ENCODE measurements at regions not wholly inside any gene's neighbourhood (a gene's known extent, or its start where the extent isn't known, plus 50 kb on each side); places are given as distances from the start of the nearest gene placed in this dataset.

DNA sequence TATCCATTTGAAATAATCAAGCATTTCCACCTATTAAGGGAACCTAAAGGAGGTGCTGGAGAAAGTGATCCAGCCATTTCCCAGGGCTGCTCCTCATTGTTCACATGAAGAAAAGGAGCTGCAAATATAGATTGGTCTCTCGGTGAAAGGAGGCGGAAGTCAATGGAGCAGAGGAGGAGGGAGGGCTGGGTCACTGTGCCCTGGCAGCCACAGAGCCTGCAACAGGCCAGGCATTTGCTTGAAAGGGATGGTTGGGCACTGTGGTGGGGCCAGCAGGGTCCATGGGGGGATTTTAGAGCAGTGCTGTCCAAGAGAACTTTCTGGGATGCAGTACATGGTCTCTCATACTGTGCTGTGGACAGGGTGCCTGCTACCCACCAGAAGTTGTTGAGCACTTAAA is 173.2 kb downstream of the CYLD start:
- TF ChIP-seq, protein P1, sequence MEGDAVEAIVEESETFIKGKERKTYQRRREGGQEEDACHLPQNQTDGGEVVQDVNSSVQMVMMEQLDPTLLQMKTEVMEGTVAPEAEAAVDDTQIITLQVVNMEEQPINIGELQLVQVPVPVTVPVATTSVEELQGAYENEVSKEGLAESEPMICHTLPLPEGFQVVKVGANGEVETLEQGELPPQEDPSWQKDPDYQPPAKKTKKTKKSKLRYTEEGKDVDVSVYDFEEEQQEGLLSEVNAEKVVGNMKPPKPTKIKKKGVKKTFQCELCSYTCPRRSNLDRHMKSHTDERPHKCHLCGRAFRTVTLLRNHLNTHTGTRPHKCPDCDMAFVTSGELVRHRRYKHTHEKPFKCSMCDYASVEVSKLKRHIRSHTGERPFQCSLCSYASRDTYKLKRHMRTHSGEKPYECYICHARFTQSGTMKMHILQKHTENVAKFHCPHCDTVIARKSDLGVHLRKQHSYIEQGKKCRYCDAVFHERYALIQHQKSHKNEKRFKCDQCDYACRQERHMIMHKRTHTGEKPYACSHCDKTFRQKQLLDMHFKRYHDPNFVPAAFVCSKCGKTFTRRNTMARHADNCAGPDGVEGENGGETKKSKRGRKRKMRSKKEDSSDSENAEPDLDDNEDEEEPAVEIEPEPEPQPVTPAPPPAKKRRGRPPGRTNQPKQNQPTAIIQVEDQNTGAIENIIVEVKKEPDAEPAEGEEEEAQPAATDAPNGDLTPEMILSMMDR (IDR thresholded peaks at IDR 0.05; ENCODE audit: insufficient read depth, low read depth, low read length), result no peak
- TF ChIP-seq EZH2 (IDR thresholded peaks at IDR 0.05; ENCODE audit: insufficient read depth, low read length), result no peak
